Pancreas (tissue), 10 donors: ENCODE measurements at regions not wholly inside any gene's neighbourhood (a gene's known extent, or its start where the extent isn't known, plus 50 kb on each side); places are given as distances from the start of the nearest gene placed in this dataset.

Source experiments
- ATAC-seq, 4 donors: fragments of 200-7000 bp; cut with Tn5 transposase; one replicate each; pipeline versions ENCODE4 v1.8.0 to v1.9.1; 2020; ENCODE audit warnings: mild to moderate bottlenecking in 4 of 4, moderate library complexity in 4 of 4
- DNase-seq, 6 donors: peaks; one replicate each; pipeline ENCODE4 v3.0.0-alpha.2; 2020
- FAIRE-seq: peaks from 2 replicates; lab custom pipeline; 2012; peaks lifted over from hg19 to GRCh38; lab: Jason Lieb, UNC
- H3K27ac ChIP-seq, 4 donors: fragments of 200-600 bp; sonication (generic); 1 replicate in 3 of 4; 2 replicates in 1 of 4; pipeline versions ENCODE4 v1.5.0 to v1.8.0; 2020
- H3K27me3 ChIP-seq, 4 donors: fragments of 200-600 bp; one replicate each; pipeline ENCODE4 v1.8.0; 2021
- H3K36me3 ChIP-seq, 3 donors: fragments of 200-600 bp; sonication (generic) in 1 of 3; one replicate each; pipeline versions ENCODE4 v1.5.0 to v1.8.0; 2020 to 2021
- H3K4me1 ChIP-seq, 3 donors: fragments of 200-600 bp; one replicate each; pipeline ENCODE4 v1.8.0; 2021
- H3K4me3 ChIP-seq, 4 donors: fragments of 200-600 bp; sonication (generic) in 2 of 4; one replicate each; pipeline versions ENCODE4 v1.5.0 to v1.8.0; 2020 to 2021
- H3K9me3 ChIP-seq, 4 donors: fragments of 200-600 bp; one replicate each; pipeline ENCODE4 v1.8.0; 2021
- WGBS, 2 donors: extraction: QIAGEN DNeasy Blood & Tissue Kit; methylation state at CpG; one replicate each; pipeline ENCODE4 v1.1.7; 2013; 5-methylcytosine and 5-hydroxymethylcytosine counted together
- intact Hi-C, 3 donors: fragments of 100-400 bp; cut with DNase I; formaldehyde crosslinking; loops; one replicate each; pipeline versions ENCODE4 v1.11.1 to v1.14.2; 2022
- TF ChIP-seq, protein P1 (sequence below), 4 donors: fragments of 200-600 bp; sonication (generic) in 3 of 4; IDR thresholded peaks; one replicate each; pipeline versions ENCODE4 v1.5.0 to v1.8.0; 2021; ENCODE audit warnings: antibody characterized with exemption in 4 of 4
- donor health status: healthy with polysubstance abuse.
- donor health status: DM: no; HTN: no; CAD: no; lungs with moderate emphysema.
- donor health status: DM: no; HTN: no; CAD: no.
- donor health status: control.
- donor health status: control.
- donor health status: Bipolar disorder and iron deficiency.
- donor health status: DM: yes; HTN: yes; CAD: no.
- donor health status: DM: no; HTN: no; CAD: no.
- donor health status: DM: no; HTN: no; CAD: no.
- donor health status: DM: yes; HTN: yes; CAD: no.

DNA sequence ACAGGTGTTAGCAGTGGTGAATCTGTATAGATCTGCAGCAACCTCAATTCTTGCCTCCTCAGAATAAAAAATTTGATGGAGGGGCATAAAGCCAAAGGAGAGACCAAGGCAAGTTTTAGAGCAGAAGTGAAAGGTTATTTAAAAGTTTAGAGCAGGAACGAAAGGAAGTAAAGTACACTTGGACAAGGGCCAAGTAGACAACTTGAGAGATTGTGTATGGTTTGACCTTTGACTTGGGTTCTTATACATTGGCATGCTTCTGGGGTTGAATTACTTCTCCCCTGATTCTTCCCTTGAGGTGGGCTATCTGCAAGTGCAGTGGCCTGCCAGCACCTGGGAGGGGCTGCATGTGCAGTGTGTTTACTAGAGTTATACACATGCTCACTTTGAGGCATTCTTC, 278.8 kb upstream of the NDST3 start:
- TF ChIP-seq, protein P1, sequence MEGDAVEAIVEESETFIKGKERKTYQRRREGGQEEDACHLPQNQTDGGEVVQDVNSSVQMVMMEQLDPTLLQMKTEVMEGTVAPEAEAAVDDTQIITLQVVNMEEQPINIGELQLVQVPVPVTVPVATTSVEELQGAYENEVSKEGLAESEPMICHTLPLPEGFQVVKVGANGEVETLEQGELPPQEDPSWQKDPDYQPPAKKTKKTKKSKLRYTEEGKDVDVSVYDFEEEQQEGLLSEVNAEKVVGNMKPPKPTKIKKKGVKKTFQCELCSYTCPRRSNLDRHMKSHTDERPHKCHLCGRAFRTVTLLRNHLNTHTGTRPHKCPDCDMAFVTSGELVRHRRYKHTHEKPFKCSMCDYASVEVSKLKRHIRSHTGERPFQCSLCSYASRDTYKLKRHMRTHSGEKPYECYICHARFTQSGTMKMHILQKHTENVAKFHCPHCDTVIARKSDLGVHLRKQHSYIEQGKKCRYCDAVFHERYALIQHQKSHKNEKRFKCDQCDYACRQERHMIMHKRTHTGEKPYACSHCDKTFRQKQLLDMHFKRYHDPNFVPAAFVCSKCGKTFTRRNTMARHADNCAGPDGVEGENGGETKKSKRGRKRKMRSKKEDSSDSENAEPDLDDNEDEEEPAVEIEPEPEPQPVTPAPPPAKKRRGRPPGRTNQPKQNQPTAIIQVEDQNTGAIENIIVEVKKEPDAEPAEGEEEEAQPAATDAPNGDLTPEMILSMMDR (IDR thresholded peaks at IDR 0.05): no peak
- H3K9me3 ChIP-seq: no peaks in the 10 kb centered on the region
- no peaks in the 10 kb centered on the region for H3K27me3 ChIP-seq
- no peak for FAIRE-seq
- no peaks in the 10 kb centered on the region for H3K4me1 ChIP-seq
- H3K36me3 ChIP-seq: no peaks in the 10 kb centered on the region
- WGBS, 2 donors: 29 to 40% methylated on average over 1 of the region's 1 CpG
- DNase-seq: no peak
- H3K27ac ChIP-seq: no peak overlapping the region
- no peak overlapping the region for H3K4me3 ChIP-seq
- ATAC-seq: no peak
- intact Hi-C loops: no loop called here

DNA sequence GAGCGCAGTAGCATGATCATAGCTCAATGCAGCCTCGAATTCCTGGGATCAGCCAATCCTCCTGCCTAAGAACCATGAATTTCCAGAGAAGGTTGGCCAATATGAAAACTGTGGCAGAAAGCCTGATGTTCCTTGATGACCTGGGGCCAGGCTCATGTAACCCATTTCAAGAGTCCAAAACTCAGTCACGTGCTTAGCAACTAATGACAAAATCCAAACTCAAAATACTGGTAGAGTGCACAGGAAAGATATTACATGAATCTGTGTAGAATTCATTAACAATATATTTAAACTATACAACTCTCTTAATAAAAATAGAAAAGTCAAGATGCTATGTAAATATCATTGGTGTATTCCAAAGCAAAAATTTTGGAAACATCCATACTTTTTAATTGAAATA, 265.7 kb upstream of the NDST3 start:
- ATAC-seq: no peak
- WGBS, 2 donors: 76 to 78% methylated on average over 3 of the region's 3 CpGs
- no peaks in the 10 kb centered on the region for H3K4me1 ChIP-seq
- no peak for DNase-seq
- intact Hi-C loops: no loop called here
- no peaks in the 10 kb centered on the region for H3K27me3 ChIP-seq
- no peak overlapping the region for H3K4me3 ChIP-seq
- no peak for FAIRE-seq
- TF ChIP-seq, protein P1 (IDR thresholded peaks at IDR 0.05): no peak
- no peak overlapping the region for H3K27ac ChIP-seq
- H3K36me3 ChIP-seq: no peaks in the 10 kb centered on the region
- H3K9me3 ChIP-seq: no peaks in the 10 kb centered on the region

DNA sequence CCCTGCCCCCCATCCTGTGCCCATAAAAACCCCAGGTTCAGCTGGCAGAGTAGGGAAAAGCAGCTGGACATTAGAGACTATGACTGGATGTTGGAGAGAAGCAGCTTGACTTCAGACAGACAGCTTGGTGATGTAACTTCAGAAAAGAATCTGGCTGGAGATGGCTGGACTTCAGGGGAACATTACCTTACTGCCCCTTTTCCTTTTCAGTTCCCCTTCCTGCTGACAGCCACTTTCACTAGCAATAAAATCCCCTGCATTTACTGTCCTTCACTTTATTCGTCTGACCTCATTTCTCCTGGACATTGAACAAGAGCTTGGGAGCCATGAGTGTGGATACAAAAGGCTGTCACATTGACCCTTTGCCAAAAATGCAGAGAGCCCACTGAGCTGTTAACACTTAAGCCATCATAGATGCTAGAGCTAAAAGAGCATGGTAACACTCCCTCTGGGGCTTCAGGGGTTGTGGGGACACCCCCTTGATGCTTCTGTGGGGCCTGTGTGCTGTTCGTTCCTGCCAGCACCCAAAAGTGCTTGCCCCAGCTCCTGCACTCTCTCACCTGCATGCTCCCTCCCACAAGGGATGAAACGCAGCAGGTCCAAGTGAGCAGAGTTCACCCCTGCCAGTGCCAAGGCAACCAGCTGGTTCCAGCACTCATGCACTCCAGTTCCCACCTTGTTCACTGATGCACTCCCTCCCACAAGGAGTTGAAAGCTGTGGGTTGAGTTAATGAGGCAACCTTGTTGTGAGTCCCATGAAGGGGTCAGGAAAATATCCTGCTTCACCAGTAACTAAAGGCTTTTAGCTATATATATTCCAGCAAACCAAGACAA, 263.8 kb upstream of the NDST3 start:
- Histone ChIP-seq H3K4me1 (no peaks in the 10 kb centered on the region), H3K9me3 (no peaks in the 10 kb centered on the region), H3K27ac (no peak overlapping the region), H3K4me3 (no peak overlapping the region), H3K36me3 (no peaks in the 10 kb centered on the region), H3K27me3 (no peaks in the 10 kb centered on the region)
- intact Hi-C loops: no loop called here
- no peak for FAIRE-seq
- ATAC-seq: no peak
- 42% methylated on average over 3 of the region's 3 CpGs for WGBS, 2 donors
- TF ChIP-seq, protein P1 (IDR thresholded peaks at IDR 0.05): no peak
- peak in 1 of 6 donors; percentile 14 for DNase-seq

DNA sequence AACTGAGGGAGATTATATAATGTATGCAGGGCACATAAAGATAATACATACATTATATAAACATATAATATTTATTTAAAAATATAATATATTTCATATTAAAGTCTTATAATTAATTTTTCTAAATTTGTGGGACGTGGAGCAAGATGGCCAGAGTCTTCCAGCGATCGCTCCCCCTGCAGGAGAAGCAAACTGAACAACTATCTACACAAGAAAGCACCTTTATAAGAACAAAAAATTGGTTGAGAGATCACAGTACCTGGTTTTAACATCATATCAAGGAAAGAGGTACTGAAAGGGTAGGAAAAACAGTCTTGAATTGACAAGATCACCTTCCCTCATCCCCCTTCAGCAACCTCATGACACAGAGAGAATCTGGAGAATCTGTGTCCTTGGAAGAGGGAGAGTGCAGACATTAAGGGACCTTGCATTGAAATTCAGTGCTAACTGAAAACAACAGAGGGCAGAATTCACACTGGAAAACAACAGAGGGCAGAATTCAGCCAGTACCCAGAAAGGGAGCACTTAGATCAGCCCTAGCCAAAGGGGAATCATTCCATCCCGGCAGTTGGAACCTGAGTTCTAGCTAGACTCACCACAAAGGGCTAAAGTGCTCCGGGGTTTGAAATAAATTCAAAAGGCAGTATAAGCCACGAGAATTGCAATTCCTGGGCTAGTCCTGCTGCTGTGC, 262.5 kb upstream of the NDST3 start:
- no peak for FAIRE-seq
- Histone ChIP-seq H3K4me1 (no peaks in the 10 kb centered on the region), H3K27me3 (no peaks in the 10 kb centered on the region), H3K27ac (no peak overlapping the region), H3K4me3 (no peak overlapping the region), H3K36me3 (no peaks in the 10 kb centered on the region), H3K9me3 (no peaks in the 10 kb centered on the region)
- no peak for DNase-seq
- TF ChIP-seq, protein P1 (IDR thresholded peaks at IDR 0.05): no peak
- intact Hi-C loops: no loop called here
- 64 to 68% methylated on average over 6 of the region's 6 CpGs for WGBS, 2 donors
- ATAC-seq: no peak
